Inferior parietal cortex (tissue), 1 donor: ENCODE measurements at regions not wholly inside any gene's neighbourhood (a gene's known extent, or its start where the extent isn't known, plus 50 kb on each side); places are given as distances from the start of the nearest gene placed in this dataset.

Experiments used
- DNase-seq: peaks from one replicate; pipeline ENCODE4 v3.0.0-alpha.2; 2016; ENCODE audit errors: extremely low spot score

DNA sequence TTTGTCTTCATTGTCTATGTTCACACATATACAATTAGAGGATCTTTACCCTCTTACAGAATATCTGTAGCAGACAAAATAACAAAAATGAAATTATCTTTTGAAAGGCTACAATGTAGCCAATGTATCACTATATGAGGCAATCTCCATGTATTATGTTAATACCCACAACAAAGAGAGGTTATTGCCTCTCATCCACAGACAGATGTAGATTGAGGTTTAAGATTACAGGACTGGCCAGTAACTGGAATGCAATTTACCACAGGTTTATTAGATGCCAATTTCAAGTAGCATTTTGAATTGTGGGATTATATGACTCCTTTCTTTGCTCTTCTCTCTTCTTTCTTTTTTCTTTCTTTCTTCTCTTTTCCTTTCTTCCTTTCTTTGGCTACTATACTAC lies 242.6 kb downstream of the ANKRD50 start:
- no peak for DNase-seq

DNA sequence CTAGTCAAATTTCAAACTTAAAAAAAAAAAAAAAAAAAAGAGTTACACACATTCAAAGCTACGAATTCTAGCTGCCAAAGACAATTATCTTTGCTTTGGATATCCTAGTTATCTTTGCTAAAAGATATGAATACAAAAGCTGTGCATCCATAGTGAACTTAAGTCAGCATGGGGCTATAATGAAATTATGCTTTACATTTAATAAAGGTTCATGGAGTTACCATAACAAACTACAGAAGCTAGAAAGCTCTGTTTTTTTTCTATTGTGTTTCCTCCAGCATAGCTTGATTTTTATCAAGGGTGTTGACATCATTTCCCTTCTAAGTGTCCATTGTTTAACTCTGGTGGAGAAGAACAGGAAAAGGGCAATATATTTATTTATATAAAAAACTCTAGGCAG lies 234.1 kb downstream of the ANKRD50 start:
- no peak for DNase-seq

DNA sequence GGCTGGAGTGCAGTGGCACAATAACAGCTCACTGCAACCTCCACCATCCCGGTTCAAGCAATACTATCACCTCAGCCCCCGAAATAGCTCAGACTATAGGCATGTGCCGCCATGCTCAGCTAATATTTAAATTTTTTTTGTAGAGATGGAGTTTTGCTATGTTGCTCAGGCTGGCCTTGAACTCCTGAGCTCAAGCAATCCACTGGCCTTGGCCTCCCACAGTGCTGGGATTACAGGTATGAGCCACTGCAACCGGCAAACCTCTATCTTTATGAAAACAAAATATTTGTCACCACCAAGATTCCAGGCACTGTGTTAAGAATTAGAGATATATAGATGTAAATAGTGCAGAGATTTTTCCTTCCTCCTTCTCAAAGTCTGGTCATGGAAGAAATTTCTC lies 232.5 kb downstream of the ANKRD50 start:
- no peak for DNase-seq

DNA sequence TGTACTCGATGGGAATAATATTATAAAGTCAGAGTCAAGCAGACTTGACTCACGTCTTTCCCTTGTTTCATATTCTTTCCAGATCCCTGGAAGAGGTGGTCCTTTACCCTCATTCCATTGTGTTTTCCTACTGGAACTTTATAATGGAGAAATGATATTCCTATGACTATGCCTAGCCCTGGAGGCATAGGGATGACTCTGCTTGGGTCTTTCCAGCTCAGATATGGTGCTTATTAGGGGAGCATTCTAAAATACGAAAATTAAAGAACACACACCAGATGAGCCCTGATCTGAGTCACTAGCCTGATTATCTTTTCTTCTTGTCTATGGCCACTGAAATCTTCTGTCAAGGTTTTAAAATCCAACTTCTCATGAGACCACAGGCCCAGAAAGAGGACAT lies 231.4 kb downstream of the ANKRD50 start:
- no peak for DNase-seq

DNA sequence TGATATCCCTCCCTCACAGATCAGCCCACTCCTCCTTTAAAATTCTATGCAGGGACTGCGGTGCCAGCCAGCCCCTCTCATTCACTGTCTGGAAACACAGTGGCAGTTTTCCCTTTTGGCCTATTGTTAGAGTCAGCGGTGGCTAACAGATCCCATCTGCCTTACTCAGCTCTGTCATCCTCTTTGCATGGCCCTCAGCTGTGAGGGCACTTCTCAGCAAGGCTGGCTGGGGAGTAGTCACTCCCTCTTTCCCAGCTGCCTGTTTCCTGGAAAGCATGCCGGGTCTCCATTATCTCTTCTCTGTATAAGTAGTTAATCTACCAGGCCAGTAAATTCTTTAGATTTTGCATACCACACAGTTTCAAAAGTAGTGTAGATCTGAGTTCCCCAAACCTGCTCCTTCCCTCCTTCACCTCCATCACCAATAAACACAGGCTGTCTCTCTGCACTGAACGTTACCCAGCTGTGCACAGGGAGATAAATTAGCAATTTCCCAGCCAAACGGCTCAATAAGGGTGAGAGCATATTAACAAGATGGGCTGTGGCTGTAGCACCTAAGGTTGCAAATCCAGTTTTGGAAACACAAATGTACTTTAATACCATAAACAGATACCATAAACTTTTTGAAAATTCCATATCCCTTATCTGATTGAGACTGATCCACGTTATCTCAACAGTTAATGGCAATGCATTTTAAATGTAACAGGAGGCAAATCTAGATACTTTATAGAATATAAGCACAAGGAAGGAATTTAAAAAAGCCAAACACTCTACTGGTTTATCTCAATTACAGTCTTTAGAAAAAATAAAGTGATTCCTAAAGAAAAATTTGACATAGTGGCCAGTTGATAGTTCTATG lies 229.3 kb downstream of the ANKRD50 start:
- no peak for DNase-seq

DNA sequence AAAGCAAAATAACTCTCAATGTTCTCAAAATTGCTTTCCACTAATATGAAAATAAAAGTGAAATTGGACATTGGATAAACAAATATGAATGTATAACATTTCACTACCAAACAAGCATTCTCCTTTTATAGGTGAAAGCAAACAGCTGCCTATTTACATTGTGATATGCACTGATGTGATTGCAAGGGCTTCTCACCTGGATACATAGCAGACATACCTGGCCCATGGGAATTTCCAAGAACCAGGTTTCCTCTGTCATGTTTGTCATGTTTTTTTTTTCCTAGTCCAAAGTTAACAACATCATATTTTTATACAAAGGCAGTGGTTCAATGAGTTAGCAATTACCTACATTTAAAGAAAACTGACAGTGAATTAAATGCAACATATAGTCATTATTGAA lies 228.5 kb downstream of the ANKRD50 start:
- DNase-seq, result no peak

DNA sequence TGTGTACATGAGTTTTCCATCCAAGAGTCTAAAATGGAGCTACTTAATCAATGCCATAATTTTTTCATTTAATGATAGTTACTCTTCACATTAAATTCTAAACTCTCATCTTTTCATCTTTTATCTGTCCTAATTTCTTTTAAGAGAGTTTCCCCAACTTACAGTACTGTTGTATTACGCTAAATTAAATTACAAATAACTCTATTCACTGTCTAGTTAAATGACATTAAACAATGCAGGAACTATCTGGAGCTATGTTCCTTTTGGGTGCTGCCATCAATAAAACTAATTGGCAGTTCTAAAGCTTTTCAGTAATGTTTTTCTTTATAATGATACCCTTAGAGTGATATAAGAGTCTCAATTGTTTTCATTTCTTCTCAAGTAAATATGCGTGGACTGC lies 227.6 kb downstream of the ANKRD50 start:
- DNase-seq, result no peak

DNA sequence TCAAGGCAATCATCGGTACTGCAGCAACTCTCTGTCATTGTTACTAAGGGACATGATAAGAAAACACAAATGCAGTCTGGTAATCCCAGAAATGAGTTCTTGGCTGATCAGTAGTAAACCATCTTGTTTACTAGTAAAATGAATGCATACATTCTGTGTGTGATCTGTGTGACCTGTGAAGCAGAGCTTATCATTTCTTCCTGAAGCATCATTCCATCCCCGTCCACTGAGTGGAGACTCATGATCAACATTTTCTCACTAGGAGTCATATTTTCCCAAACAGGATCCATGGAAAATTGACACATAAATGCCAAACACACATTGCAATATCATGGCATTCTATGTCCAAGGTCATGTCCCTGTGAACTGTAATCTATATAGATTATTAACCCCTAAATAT lies 226.1 kb downstream of the ANKRD50 start:
- no peak for DNase-seq

DNA sequence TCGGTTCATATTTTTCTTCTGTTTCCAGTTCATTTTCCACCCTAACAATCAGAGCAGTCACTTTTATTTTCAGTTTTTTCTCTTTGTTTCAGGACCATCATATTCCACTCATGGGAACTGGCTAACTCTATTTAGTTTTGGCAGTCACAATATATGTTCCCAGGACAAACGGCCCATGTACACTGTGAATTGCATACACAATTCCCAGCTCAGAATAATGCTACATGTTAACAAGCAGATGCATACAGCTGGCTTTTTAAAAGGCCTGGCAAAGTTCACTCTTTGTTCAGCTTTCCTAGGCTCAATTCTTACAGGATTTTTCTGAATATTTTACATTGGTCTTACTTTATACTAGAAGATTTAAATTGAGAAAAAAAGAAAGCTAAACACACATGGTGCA lies 224.9 kb downstream of the ANKRD50 start:
- DNase-seq, result no peak

DNA sequence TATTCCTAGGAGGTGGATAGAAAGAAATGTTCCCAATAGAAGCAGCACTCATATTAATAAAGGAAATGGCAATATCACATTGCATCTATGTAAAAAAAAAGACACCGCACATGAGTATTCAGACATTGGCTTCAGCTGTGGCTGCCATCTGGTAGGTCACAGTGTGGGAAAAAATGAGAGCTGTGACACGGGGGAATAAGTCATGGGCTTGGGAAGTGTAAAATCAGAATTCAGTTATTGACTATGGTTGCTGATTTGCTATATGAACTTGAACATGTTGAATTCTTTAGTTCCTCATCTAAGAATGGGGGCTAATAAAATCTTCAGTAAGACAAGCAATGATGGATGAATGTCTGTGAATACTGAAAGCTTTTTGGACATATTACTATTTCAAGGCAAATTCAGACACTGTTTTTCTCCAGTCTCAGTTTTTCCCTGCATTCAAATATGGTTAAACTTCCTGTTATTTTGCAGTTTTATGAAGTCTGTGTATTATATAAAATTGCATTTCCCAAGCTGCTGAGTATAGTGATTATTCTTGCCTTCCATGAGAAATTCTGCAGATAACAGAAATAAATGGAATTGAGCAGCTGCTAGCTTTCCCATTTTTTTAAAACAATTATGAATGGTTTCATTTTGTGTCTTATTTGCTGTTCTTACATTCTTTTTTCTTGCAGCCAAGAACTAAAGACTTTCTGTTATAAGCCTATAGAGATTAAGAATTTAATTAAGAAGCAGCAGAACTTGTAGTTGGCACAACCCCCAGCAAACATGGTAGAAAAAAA lies 221.0 kb downstream of the ANKRD50 start:
- no peak for DNase-seq

DNA sequence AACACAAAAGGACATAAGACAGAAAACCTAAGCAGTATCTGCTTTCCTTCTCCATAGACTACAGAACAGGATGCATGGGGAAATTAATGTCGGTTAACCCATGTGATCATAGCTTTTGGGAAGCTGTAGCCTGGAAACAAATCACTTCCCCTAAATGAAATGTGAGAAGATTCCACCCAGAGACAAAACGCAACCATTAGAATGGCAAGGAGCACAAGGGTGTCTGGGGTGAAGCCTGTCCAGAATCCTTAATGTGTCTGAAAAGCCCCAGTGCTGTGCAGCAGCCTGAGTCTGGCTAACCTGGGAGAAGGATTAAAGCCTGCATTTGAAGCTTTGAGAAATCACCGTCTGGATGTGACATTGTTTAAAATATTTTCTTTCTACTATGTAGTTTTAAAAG lies 213.3 kb downstream of the ANKRD50 start:
- no peak for DNase-seq

DNA sequence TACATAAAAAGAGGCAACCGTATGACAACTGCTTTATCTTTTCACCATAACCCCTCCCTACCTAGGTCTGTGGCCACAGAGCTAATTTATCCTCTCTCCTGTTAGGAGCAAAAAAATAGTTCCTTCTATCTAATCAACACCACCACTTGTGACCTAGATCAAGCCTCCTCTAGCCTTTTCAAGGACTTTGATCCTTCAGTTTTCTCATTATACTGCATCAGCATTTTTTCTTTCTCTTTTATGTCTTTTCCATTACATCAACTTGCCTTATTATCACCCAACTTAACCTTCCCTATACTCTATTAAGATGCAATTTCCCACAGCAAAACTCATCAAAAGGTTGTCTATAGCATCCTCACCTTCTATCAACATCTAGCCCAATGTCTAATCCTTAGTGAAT lies 211.0 kb downstream of the ANKRD50 start:
- no peak for DNase-seq

DNA sequence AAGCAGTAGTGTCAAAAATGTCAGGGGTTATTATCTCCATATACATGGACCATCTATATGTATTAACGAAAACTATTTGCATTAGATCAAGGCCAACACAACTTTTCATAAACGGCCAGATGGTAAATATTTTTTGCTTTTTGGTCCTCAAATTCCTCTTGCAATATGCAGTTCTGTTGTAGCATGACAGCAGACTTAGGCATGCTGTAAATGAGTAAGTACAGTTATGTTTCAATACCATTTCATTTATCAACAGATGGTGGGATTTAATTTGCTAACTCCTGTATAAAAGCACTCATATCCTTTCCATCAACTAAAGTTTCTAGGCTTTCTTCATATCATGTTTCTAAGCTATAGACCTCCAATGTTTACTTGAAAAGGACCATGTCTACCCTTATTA lies 208.1 kb downstream of the ANKRD50 start:
- no peak for DNase-seq

DNA sequence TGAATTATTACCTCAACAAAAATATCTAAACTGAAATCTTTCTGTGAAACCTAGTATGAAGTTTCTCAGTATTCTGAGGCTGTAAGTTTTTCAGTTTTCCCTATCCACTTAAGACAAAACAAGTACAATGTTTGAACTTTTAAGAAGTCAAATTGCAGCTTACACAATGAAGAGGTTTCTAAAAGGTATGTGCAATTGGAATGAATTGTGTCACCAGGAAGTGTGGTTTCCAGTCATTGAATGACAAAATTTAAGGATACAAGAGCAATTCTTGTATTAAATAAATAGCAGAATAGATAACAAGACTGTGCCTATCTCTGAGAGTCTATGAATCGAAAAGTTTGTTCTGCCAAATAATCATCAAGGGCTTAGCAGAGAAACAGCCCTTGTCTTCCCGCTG lies 207.3 kb downstream of the ANKRD50 start:
- DNase-seq, result no peak

DNA sequence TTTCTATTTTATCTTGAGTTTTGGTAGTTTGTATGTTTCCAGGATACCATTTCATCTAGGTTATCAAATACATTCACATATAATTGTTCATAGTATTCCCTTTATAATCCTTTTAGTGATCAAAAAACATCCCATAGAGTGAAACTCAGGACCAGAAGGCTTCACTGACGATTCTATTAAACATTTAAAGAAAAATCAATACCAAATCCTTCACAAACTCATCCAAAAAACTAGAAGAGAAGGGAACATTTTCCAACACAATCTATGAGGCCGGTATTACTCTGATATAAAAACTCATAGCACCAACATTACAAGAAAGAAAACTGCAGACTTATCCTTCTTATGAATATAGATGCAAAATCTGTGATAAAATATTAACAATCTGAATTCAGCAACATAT lies 203.4 kb downstream of the ANKRD50 start:
- no peak for DNase-seq

DNA sequence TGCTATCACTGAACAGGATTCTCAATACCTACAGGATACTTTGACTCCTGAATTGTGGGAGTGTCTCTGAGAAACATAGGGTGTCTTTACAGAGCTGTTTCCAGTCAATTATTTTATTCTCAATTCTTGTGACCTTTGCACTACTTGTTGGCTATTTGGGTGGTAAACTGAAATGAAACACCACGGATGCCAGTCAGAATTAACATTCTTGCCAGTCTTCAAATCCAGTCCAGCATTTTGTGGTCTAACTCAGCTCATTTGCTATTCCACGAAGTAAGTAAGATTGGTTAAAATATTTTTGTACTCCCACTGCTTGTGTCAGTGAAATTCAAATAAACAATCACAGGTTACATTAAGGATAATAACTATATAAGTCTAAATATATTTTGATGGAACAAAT lies 197.9 kb downstream of the ANKRD50 start:
- no peak for DNase-seq

DNA sequence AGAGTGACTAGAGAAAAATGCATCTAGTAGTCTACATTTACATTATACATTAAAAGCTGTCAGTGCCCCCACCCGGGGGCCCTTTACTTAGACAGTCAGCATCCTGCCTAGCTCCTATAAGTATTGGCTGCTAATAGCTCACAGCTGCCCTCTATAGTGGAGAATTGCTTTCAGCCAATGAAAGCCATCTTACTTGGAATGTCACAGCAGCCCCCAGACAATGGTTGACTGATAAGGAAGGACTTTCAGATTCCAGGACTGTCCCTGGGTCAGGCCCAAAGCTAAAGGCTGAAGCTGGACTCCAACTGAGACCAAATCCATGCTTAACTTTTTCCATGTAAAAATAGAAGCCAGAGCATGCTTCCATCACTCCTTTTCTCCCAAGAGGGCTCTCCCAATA lies 196.9 kb downstream of the ANKRD50 start:
- DNase-seq, result no peak

DNA sequence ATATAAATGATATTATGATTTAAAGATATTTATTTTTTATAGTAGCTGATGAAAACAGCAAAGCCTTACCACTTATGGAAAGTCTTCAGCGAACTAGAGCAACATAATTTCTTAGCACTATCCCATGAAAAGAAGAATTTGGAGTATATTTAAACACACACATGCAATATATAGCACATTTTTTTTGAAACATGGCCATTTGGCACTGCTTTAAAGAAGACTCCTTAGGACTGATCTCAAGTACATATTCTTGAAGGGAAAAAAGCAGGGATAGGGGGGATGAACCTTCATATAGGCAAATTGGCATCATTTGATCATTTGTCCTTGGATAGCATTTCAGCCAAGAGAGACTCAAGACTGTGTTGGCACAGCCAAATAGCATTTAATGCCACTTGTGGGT lies 193.3 kb downstream of the ANKRD50 start:
- no peak for DNase-seq

DNA sequence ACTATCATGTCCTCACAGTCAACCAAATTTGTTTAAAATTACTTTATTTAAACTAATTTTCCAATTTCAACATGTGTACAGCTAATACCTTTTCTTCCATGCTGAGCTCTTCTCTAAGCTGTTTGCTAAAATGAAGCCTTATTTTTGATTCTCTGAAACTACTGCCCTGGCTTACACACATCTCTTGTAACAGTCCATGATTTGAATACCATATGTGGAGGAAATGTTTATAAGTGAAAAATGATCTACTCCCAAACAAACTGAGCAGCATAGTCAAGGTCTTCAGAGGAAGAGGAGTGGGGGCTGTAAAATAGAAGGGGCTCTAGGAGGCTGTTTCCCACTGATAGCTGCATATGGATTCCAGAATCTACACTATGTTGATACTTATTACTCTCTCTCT lies 188.7 kb downstream of the ANKRD50 start:
- DNase-seq, result no peak

DNA sequence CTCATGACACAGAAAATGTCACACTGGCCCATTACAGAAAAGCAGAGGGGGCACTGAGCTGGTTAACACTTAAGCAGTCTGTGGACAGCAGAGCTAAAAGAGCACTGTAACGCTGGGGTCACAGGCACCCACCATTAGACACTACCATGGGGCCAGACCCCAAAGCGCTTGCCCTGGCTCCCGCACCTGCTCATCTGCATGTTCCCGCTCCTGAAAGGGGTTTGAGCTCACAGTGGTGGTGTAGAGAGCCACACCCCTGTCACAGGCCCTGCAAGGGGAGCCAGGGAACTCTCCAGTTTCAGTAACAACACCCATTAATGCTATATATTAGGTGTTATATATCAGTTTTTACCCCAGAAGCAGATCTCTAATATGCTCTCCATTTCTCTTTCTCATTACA lies 187.0 kb downstream of the ANKRD50 start:
- no peak for DNase-seq

DNA sequence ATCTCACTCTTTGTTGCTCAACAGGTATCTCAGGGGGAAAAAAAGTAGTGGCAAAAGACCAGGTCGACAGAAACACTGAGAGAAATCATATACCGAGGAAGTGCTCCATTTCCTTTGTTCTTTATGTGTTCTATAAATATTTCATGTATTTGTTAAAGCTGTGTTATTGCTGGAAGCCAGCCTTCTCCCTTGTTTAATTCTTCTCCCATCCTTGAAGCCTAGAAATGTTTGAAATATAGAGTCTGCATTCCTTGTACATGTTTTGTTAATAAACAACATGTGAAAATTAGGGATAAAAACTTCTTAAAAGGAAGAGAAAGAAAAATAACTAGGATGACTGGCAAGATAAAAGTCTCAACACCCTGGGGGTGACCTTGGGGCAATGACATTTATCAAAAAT lies 186.2 kb downstream of the ANKRD50 start:
- no peak for DNase-seq

DNA sequence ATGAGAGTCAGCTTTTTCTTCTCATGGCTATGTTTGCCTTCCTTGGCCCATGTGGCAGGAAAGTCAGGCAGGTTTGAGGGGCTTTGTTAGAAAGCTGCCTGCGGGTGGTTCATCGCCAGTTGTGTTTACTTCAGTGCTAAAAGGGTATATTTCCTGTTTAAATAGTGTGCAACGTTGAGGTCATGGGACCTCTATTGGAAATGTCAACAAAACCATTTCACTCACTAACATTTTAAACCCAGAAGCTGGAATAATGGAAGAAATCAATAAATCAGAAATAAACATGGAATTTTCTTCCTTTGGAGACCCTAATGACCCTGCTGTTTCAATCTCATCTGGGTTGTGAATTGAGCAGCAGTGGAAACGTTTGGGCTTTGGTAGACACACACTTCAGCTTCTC lies 185.8 kb downstream of the ANKRD50 start:
- no peak for DNase-seq

DNA sequence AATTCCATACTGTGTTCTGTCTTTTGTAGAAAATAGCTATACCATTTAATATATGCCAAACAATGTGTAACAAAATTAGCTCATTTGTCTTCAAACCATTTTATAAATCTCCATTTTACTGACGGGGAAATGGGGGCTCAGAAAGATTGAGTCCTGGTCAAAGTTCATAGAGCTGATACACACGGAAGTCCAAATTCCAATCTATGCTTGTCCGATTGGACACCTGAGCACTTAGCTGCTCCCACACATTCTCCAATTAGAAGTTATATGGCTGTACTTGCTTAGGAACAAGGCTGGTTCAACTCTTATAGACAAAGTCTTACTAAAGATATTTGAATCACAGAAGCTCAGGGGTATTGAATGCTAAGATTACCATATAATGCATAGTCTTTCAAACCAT lies 185.2 kb downstream of the ANKRD50 start:
- no peak for DNase-seq
